HG03439 (cell line): ENCODE measurements at regions not wholly inside any gene's neighbourhood (a gene's known extent, or its start where the extent isn't known, plus 50 kb on each side); places are given as distances from the start of the nearest gene placed in this dataset.
"Not testable (repeated sequence)": the region's sequence is repeated elsewhere in the genome, so short reads cannot be mapped to it uniquely, and the experiment has no call there.

ENCODE experiments used
- ATAC-seq: cut with Tn5 transposase; IDR thresholded peaks from one replicate; pipeline ENCODE4 v1.9.1; 2021; ENCODE audit warnings: mild to moderate bottlenecking, moderate library complexity; ENCODE audit not compliant: unreplicated experiment

GRCh38 chrY:22113990-22114389 lies 68.7 kb downstream of the RBMY1F start:
- ATAC-seq = not testable (repeated sequence)

- ATAC-seq = not testable (repeated sequence)
Observed at GRCh38 chrY:22108165-22108564, 74.6 kb downstream of the RBMY1F start.

GRCh38 chrY:22101547-22101946 lies 81.2 kb downstream of the RBMY1F start:
- ATAC-seq = not testable (repeated sequence)

GRCh38 chrY:22097310-22097709 lies 85.4 kb downstream of the RBMY1F start:
- ATAC-seq = not testable (repeated sequence)

GRCh38 chrY:22085975-22086645 lies 96.6 kb downstream of the RBMY1F start:
- ATAC-seq = not testable (repeated sequence)

- not testable (repeated sequence) for ATAC-seq
Observed at GRCh38 chrY:22072270-22072669, 110.5 kb downstream of the RBMY1F start.

GRCh38 chrY:22060149-22060548 lies 122.6 kb downstream of the RBMY1F start:
- ATAC-seq = not testable (repeated sequence)

- not testable (repeated sequence) for ATAC-seq
Observed at GRCh38 chrY:22013010-22013409, 95.2 kb upstream of the RBMY1E start.

GRCh38 chrY:22001163-22001562 lies 83.3 kb upstream of the RBMY1E start:
- not testable (repeated sequence) for ATAC-seq

- peak; percentile 90 for ATAC-seq
Observed at GRCh38 chrY:21987222-21987621, 69.4 kb upstream of the RBMY1E start.

- ATAC-seq = not testable (repeated sequence)
Observed at GRCh38 chrY:21980937-21981336, 63.1 kb upstream of the RBMY1E start.

GRCh38 chrY:21980348-21980747 lies 62.5 kb upstream of the RBMY1E start:
- ATAC-seq = not testable (repeated sequence)

GRCh38 chrY:21979106-21979505 lies 61.3 kb upstream of the RBMY1E start:
- ATAC-seq = not testable (repeated sequence)

GRCh38 chrY:21978204-21978603 lies 60.4 kb upstream of the RBMY1E start:
- not testable (repeated sequence) for ATAC-seq
